GM12878 (cell line): ENCODE measurements at regions not wholly inside any gene's neighbourhood (a gene's known extent, or its start where the extent isn't known, plus 50 kb on each side); places are given as distances from the start of the nearest gene placed in this dataset.

Source experiments
- EZH2 ChIP-seq: IDR thresholded peaks from 2 replicates; pipeline ENCODE4 v1.6.1; 2012; ENCODE audit warnings: low read depth, mild to moderate bottlenecking, control low read depth, inconsistent platforms, low read length, borderline replicate concordance; ENCODE audit not compliant: control insufficient read depth
- MTA3 ChIP-seq: IDR thresholded peaks from 2 replicates; pipeline ENCODE4 v1.6.1; 2012; ENCODE audit warnings: low read length, inconsistent platforms, borderline replicate concordance
- POLR2A ChIP-seq: IDR thresholded peaks from 2 replicates; pipeline ENCODE4 v1.6.1; 2011; ENCODE audit warnings: low read depth, mild to moderate bottlenecking, low read length
- POU2F2 ChIP-seq: IDR thresholded peaks from 3 replicates; pipeline ENCODE4 v1.6.1; 2011; ENCODE audit warnings: low read depth, mild to moderate bottlenecking, low read length, borderline replicate concordance
- SMAD1 ChIP-seq: fragments of 450-650 bp; IDR thresholded peaks from 2 replicates; pipeline ENCODE4 v1.6.1; 2018; ENCODE audit warnings: mild to moderate bottlenecking, low read depth; ENCODE audit not compliant: partially characterized antibody
- TF ChIP-seq, protein P1 (sequence below): IDR thresholded peaks from 2 replicates; pipeline ENCODE4 v1.6.1; 2011; ENCODE audit warnings: borderline replicate concordance, low read depth, mild to moderate bottlenecking, moderate library complexity, low read length; ENCODE audit not compliant: insufficient read depth, poor library complexity, severe bottlenecking
- TF ChIP-seq, protein P2 (sequence below), 3 experiments: IDR thresholded peaks in 2 of 3; conservative IDR thresholded peaks in 1 of 3; 2 replicates each; pipeline ENCODE4 v1.5.1; 2011; ENCODE audit warnings: low read depth in 3 of 3, low read length in 3 of 3, mild to moderate bottlenecking in 3 of 3, control low read depth in 2 of 3, moderate library complexity in 2 of 3, inconsistent platforms in 1 of 3, mixed read lengths in 1 of 3; ENCODE audit not compliant: control insufficient read depth in 2 of 3, insufficient read depth in 1 of 3; ENCODE audit errors: extremely low read depth in 1 of 3

DNA sequence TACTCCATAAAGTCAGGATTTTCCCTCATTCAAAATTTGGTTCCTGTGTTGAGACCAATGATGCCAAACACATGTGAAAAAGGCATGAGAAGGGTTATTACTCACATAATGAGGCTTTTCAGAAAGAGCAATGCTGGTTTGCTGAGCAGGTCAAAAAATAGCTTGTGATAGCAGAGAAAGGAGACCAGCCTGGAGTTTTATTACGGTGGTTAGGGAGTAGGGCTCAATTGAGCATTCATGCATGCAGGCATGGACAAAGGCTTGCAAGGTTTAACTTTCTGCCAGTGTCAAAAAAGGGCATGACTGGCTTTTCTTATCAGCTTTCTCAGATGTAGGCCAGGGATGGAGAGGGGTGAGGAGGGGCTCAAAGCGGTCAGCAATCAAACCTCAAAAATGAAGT, 628.3 kb downstream of the DNAH5 start:
- no peak for TF ChIP-seq POU2F2
- TF ChIP-seq, protein P1, sequence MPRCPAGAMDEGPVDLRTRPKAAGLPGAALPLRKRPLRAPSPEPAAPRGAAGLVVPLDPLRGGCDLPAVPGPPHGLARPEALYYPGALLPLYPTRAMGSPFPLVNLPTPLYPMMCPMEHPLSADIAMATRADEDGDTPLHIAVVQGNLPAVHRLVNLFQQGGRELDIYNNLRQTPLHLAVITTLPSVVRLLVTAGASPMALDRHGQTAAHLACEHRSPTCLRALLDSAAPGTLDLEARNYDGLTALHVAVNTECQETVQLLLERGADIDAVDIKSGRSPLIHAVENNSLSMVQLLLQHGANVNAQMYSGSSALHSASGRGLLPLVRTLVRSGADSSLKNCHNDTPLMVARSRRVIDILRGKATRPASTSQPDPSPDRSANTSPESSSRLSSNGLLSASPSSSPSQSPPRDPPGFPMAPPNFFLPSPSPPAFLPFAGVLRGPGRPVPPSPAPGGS, result no peak
- no peak for TF ChIP-seq MTA3
- TF ChIP-seq, protein P2, sequence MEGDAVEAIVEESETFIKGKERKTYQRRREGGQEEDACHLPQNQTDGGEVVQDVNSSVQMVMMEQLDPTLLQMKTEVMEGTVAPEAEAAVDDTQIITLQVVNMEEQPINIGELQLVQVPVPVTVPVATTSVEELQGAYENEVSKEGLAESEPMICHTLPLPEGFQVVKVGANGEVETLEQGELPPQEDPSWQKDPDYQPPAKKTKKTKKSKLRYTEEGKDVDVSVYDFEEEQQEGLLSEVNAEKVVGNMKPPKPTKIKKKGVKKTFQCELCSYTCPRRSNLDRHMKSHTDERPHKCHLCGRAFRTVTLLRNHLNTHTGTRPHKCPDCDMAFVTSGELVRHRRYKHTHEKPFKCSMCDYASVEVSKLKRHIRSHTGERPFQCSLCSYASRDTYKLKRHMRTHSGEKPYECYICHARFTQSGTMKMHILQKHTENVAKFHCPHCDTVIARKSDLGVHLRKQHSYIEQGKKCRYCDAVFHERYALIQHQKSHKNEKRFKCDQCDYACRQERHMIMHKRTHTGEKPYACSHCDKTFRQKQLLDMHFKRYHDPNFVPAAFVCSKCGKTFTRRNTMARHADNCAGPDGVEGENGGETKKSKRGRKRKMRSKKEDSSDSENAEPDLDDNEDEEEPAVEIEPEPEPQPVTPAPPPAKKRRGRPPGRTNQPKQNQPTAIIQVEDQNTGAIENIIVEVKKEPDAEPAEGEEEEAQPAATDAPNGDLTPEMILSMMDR (IDR thresholded peaks at IDR 0.05 in 2 of 3, conservative IDR thresholded peaks at IDR 0.05 in 1 of 3; ENCODE audit: control insufficient read depth in 2 of 3, extremely low read depth in 1 of 3, insufficient read depth in 1 of 3, low read depth in 3 of 3, low read length in 3 of 3), result no peak
- TF ChIP-seq EZH2, result no peak
- no peak for TF ChIP-seq SMAD1
- no peak for TF ChIP-seq POLR2A
